ENCODE measurements at regions not wholly inside any gene's neighbourhood (a gene's known extent, or its start where the extent isn't known, plus 50 kb on each side); places are given as distances from the start of the nearest gene placed in this dataset.
"Not testable (repeated sequence)": the region's sequence is repeated elsewhere in the genome, so short reads cannot be mapped to it uniquely, and the experiment has no call there.

DNA sequence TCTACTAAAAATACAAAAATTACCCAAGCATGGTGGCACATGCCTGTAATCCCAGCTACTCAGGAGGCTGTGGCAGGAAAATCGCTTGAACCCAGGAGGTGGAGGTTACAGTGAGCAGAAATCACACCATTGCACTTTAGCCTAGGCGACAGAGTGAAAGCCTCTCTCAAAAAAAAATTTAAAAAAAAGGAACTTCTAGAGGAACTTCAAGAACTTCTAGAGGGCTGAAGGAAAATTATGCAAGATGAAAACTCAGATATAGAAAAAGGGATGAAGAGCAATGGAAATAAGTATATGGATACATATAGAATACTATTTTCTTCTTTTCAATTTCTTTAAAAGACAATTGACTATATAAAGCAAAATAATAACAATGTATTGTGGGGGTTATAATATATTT, 51.2 kb upstream of the PRR5 start:
- DNase-seq (ENCODE audit: low read depth in 1 of 2, low spot score in 1 of 2): no peak

DNA sequence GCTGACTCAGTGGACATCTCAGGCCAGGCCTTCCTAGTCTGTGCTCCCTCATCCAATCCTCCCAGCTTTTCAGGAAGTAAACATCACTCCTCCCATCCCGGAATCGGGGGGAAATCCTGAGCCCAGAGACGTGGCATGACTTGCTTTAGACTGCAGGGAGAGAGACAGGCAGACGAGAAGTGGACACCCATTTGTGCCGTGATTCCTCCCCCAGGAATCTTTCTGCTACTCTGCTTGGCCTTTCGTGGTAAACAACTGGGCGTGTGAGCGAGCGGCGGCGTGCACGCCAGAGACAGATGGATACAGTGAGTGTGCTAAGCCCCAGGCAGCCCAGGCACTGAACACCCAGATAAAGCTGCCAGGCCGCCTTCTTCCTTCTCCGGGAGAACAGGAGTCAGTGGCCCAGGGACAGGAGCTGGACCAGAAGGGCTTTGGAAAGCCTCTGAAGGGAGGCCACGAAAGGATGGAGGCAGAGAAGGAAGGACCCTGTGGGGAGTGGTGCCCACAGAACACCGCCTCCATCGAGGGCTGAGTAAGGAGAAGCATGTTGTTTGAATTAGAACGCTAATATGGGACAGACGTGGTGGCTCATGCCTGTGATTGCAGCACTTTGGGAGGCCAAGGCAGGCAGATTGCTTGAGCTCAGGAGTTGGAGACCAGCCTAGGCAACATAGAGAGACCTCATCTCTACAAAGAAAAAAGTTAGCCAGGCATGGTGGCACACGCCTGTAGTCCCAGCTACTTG, 53.0 kb upstream of the PRR5 start:
- DNase-seq (ENCODE audit: low read depth in 1 of 2, low spot score in 1 of 2): no peak

DNA sequence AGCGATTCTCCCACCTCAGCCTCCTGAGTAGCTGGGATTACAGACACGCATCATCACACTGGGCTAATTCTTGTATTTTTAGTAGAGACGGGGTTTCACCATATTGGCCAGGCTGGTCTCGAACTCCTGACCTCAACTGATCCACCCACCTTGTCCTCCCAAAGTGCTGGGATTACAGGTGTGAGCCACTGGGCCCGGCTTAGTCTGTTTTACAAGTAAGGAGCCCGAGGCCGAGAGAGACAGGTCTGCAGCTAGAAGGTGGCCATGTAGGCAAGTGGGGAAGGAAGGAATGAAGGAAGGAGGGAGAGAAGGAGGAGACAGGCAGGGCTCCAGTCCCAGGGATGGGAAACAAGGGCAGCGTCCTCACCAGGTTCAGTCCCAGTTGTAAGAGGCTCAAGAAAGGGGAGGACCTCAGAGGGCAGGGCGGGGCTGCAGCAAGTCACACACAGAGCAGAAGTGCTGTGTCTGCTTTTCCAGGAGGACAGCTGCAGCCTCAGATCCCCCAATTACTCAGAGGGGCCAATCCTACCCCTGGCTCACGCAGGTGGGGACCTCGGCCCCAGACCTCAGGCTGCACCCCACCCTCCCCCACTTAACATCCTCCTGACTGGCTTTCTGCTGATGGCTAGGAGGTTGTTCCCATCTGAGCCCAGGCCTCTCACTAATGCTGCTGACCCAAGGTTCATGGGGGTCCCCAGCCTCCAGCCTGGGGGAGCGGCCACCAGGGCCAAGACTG, 53.8 kb upstream of the PRR5 start:
- no peak for DNase-seq (ENCODE audit: low read depth in 1 of 2, low spot score in 1 of 2)

DNA sequence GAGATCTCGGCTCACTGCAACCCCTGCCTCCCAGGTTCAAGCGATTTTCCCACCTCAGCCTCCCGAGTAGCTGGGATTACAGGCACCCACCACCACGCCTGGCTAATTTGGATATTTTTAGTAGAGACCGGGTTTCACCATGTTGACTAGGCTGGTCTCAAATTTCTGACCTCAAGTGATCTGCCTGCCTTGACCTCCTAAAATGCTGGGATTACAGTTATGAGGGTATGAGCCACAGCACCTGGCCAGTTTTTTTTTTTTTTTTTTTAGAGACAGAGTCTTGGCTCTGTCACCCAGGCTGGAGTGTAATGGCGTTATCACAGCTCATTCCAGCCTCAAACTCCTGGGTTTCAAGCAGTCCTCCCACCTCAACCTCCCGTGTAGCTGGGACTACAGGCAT, 54.9 kb upstream of the PRR5 start:
- DNase-seq (ENCODE audit: low read depth in 1 of 2, low spot score in 1 of 2): no peak

DNA sequence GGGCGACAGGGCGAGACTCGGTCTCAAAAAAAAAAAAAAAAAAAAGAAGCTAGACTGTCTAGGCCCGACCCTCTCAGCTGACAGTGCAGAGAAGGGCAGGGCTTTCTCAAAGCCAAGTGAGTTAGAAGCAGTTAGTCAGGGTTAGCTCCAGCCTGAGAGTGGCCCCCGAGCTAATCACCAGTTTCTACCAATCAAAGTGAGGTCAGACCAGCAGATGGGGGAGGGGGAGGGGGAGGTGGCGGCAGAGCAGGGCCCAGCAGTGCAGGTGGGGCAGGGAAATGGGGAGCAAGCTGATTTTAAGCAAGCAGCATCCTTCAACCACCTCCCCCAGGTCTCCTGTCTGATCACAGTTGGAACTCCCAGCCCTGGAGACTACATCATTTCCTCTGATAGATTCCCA, 55.3 kb upstream of the PRR5 start:
- no peak for DNase-seq (ENCODE audit: low read depth in 1 of 2, low spot score in 1 of 2)

DNA sequence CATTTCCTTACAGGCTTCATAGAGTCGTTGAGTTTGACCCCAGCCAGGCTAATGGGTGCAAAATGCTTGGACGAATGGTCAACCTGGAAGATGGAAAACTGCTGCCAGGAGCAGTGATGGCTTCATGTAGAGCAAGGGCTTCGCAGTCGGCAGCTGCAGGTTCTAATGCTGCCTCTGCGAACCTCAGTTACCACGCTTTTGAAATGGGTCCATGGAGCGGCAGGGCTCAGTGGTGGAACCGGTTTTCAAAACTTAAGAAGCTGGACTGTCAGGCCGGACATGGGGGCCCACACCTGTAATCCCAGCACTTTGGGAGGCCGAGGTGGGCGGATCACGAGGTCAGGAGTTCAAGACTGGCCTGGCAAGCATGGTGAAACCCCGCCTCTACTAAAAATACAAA, 55.9 kb upstream of the PRR5 start:
- DNase-seq (ENCODE audit: low read depth in 1 of 2, low spot score in 1 of 2): no peak

DNA sequence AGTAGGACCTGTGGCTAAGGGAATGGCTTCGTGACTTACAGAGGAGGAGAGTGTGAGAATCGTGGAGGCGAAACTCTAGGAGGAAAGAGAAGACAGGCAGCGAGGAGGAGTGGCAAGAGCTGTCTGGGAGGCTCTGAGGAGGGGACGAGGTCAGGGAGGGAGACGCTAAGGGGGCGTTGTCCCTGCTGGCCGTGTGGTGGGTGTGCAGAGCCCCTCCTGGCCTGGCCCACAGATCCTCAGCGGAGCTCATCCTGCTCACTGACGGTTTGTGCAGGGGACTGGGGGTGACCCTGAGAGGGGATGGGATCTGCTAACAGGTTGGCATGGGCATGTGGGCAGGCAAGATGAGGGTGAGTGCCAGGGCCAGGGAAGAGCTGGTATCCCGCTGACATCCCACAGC, 56.5 kb upstream of the PRR5 start:
- no peak for DNase-seq (ENCODE audit: low read depth in 1 of 2, low spot score in 1 of 2)

DNA sequence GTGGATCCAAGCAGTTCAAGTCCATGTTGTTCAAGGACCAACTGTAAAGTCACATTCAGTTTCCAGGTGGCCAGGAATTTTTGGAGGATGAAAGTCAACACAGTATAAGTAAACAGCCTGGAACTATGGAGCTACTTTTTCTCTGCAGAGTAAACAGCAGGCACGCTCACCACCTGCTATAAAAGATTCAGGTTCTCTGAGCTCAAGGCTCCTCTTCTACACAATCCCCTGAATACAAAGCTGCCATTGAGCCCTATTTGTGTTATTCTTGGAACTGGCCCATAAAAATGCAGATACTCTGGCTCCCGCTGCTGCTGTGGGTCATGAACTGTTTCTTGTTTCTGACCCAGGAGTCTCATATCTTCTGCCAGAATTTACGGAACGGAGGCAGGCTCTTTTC, 56.9 kb upstream of the PRR5 start:
- DNase-seq (ENCODE audit: low read depth in 1 of 2, low spot score in 1 of 2): no peak

DNA sequence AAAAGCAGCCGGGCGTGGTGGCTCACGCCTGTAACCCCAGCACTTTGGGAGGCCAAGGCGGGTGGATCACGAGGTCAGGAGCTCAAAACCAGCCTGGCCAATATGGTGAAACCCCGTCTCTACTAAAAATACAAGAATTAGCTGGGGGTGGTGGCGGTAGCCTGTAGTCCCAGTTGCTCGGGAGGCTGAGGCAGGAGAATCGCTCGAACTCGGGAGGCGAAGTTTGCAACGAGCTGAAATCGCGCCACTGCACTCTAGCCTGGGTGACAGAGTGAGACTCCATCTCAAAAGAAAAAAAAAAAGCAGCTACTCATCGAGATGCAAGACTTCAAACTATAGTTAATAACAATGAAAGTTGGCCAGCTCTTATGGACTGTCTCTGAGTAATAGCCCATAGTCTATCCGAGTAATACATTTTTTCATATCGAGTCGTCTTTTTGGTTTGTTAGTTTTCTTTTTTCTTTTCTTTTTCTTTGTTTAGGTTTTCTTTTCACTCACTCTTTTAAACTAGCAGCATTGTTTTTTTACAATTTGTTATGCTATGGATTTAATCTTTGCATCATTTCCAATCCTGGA, 58.4 kb upstream of the PRR5 start:
- not testable (repeated sequence) for DNase-seq (ENCODE audit: low read depth in 1 of 2, low spot score in 1 of 2)

DNA sequence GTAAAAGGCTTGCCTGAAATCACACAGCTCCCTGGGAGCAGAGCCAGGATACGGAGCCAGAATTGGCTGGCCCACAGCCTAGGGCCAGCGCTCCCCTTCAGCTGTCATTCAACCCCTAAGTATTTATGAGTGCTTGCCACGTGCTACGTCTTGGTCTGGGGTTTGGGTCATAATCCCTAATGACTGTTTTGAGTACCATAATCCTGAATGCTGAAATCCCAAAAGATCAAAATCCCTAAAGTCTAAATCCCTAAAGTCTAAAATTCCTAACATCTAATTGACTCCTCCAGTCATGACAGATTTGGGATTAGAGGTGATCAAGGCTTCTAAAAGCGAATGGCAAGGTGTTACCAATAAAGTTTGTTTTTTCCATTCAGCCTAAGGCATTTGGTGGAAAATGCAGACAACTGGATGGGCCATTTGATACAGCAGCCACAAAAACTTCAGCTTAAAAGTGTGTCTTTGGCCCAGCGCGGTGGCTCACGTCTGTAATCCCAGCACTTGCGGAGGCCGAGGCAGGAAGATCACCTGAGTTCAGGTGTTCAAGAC, 59.8 kb upstream of the PRR5 start:
- DNase-seq (ENCODE audit: low read depth in 1 of 2, low spot score in 1 of 2): no peak

DNA sequence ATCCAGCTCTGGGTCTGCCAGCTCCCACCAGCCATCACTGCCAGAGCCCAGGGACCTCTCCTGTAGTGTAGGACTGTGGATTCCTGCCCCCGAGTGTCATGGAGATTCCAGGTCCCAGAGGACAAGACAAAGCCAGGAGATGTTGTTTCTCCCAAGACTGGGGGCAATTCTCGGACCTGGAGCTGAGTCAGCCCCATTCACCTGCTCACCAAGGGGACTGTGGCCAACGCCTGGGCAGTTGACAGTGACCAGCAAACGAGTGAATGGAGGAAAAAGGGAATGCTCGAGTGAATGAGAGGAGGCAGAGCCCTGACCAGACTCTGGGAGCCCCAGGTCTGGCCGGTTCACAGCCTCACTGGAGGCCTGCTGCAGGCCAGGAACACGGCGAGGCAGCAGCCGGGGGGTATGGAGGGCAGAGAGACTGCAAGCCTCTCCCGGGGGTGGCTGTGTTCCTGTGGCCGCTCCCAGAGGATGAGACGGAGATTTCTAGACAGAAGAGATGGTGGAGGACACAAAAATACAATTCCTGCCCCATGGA, 61.3 kb upstream of the PRR5 start:
- DNase-seq (ENCODE audit: low read depth in 1 of 2, low spot score in 1 of 2): no peak

DNA sequence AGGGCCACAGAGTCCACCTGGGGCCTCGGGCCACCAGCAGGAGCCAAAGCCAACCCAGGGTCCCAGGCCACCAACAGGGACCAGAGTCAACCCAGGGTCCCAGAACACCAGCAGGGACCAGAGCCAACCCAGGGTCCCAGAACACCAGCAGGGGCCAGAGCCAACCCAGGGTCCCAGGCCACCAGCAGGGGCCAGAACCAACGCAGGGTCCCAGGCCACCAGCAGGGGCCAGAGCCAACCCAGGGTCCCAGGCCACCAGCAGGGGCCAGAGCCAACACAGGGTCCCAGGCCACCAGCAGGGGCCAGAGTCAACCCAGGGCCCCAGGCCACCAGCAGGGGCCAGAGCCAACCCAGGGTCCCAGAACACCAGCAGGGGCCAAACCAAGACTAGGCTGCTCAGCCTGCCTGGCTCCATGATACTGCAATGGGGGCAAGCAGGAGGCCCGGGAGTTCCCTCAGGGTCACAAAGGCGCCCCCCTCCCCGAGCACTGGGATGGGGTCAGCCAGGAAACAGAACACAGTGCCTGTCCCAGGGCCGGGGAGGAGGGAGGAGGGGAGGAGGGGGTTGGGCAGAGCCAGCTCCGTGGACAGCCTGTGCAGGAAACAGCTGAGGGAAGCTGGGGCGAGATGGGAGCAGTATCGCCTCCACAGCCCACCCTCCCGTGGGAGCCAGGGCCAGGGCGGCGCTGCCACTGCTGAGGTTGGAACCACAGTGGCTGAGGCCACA, 62.0 kb upstream of the PRR5 start:
- no peak for DNase-seq (ENCODE audit: low read depth in 1 of 2, low spot score in 1 of 2)

DNA sequence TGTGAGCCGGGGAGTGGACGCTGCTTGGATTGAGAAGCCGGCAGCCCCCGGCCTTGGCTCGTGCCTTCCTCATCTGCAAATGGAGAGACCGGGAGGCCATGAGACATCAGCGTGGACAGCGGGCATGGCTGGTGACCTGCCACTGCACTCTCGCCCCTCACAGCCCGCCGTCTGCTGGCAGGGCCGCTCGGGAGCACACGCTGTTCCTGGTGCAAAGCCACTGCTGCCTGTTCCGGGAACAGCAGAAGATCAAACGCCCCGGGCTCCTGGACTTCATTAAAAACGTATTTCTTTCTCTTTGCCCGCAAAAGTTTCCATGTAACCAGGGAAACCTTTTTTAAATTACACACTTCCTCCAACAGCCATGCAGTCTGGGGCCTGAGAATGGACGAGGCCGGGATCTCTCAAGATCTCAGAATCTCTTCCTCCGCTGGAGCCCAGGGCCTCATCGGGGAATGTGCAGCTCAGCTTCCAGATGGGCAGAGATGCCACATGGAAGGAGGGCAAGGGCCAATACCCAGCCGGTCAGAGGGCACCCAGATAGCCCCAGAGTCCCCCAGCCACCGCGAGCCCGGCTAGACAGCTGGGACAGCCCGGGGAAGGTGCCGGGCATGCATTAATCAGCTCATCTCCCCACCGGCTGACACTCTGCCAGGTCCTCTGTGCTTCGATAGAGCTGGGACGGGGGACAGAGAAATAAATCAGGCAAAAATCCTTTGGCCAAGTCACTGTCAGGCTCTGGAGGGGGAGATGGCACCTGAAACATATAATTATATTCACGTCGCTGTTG, 62.8 kb upstream of the PRR5 start:
- no peak for DNase-seq (ENCODE audit: low read depth in 1 of 2, low spot score in 1 of 2)

DNA sequence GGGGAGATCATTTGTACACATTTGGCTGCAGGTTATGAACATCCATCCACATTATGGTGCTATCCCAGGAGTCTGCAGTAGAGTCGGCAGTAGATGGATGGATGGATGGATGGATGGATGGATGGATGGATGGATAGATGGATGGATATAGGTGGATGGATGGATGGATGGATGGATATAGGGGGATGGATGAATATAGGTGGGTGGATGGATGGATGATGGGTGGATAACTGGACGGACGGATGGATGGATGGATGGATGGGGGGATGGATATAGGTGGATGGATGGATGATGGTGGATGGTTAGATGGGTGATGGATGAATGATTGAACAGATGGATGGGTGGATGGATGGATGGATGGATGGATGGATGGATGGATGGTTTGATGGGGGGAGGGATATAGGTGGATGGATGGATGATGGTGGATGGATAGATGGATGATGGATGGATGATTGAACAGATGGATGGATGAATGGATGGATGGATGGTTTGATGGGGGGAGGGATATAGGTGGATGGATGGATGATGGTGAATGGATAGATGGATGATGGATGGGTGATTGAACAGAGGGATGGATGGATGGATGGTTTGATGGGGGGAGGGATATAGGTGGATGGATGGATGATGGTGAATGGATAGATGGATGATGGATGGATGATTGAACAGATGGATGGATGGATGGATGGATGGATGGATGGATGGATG, 65.3 kb upstream of the PRR5 start:
- not testable (repeated sequence) for DNase-seq (ENCODE audit: low read depth in 1 of 2, low spot score in 1 of 2)

DNA sequence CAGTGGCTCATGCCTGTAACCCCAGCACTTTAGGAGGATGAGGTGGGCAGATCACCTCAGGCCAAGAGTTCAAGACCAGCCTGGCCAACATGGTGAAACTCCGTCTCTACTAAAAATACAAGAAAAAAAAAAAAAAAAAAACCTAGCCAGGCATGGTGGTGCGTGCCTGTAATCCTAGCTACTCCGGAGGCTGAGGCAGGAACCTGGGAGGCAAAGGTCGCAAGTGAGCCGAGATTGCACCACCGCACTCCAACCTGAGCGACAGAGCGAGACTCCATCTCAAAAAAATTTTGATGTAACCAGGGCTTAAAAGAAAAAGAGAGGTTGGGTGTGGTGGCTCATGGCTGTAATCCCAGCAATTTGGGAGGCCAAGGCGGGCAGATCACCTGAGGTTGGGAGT, 66.4 kb upstream of the PRR5 start:
- DNase-seq (ENCODE audit: low read depth in 1 of 2, low spot score in 1 of 2): not testable (repeated sequence)

DNA sequence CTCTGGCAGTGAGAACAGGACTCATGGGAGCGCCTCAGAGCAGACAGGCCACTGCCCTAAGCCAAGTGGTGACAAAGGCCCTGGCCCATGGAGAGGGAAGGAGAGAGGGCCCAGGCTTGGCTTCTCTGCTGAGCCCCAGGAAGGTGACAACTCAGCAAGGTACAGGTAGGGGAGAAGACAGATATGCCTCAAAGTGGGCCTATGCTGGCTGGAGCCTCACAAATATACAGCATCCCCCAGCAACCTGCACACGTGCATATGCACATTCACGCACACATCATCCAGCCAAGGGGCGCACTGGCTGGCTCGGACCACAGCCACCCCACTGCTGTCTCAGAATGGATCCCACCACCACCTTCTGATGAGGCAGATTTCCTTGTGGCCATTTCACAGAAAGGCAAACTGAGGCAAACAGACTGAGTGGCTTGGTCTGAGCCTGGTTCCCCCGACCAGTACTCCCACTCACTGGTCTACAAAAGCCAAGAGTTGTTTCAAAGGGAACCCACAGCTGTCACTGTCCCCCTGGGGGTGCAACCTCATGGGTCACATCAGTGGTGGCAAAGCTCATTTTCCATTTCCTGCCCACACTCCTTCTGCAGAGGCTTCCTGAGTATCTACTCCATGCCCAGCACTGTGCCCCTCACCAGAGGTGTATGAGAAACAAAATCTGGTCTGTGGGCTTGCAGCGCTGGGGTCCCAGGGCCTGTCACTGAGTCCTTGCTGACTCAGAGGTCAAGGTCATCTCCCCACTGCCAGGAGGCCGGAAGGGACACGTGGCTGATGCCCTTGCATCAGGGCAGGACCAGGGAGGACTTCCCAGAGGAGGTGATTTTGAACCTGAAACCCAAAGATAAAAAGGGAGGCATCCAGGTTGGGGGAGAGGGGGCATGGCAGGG, 67.3 kb upstream of the PRR5 start:
- DNase-seq (ENCODE audit: low read depth in 1 of 2, low spot score in 1 of 2): no peak

DNA sequence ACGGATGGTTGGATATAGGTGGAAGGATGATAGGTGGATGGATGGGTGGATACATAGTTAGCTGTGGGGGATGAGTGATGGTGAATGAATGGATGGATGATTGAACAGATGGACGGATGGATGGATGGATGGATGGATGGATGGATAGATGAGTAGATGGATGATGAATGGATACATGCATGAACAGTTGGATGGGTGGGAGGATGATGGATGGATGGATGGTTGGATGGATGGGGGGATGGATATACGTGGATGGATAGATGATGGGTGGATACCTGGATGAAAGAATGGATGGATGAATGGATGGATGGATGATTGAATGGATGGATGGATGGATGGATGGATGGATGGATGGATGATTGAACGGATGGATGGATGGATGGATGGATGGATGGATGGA, 68.4 kb upstream of the PRR5 start:
- DNase-seq (ENCODE audit: low read depth in 1 of 2, low spot score in 1 of 2): no peak

DNA sequence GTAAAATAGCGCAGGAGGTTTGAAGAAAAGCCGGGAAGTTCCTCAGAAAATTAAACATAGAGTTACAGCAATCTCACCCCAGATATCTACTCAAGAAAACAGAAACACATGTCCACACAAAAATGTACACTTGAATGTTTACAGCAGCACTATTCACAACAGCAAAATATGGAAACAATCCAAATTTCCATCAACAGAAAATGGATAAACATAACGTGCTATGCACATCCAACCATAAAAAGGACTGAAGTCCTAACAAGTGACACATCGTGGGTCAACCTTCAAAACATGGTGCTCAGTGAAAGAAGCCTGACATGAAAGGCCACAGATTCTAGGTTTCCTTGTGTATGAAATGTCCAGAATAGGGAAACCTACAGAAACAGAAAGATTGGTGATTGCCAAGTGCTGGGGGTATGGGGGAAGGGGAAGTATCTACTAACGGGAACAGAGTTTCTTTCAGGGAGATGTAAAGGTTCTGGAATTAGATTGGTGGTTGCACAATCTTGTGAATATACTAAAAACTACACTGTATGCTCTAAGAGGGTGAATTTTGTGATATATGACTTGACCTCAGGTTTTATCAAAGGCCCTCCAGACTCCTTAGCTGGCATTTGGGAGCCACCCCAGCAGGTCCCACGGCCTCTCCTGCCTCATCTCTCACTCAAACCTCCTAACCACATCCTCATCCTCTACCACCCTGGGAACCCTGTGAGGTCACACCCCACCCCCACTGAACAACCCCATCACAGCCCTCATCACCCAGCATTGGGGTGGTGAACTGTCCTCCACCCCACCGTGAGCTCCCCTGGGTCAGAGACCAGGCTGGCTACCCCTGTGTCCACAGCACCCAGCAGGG, 69.2 kb upstream of the PRR5 start:
- no peak for DNase-seq (ENCODE audit: low read depth in 1 of 2, low spot score in 1 of 2)

Measured in activated T-helper 1 cell treated with anti-CD3 and anti-CD28 coated beads, Interleukin-2, amount 50 U/mL, for 16 hours (primary cell).